ENCODE measurements at regions not wholly inside any gene's neighbourhood (a gene's known extent, or its start where the extent isn't known, plus 50 kb on each side); places are given as distances from the start of the nearest gene placed in this dataset.
"Not testable (repeated sequence)": the region's sequence is repeated elsewhere in the genome, so short reads cannot be mapped to it uniquely, and the experiment has no call there.

DNA sequence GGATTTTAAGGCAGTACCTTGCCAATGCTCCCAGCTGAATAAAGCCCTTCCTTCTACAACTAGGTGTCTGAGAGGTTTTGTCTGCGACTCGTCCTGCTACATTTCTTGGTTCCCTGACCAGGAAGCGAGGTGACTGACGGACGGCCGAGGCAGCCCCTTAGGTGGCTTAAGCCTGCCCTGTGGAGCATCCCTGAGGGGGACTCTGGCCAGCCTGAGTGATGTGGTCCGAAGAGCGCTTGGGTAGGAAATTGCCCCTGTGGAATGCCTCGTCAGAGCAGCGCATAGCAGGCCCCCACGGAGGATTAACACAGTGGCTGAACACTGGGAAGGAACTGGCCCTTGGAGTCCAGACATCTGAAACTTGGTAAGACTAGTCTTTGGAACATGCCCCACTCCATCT lies 210.9 kb upstream of the CNTN3 start:
- DNase-seq, result not testable (repeated sequence)

DNA sequence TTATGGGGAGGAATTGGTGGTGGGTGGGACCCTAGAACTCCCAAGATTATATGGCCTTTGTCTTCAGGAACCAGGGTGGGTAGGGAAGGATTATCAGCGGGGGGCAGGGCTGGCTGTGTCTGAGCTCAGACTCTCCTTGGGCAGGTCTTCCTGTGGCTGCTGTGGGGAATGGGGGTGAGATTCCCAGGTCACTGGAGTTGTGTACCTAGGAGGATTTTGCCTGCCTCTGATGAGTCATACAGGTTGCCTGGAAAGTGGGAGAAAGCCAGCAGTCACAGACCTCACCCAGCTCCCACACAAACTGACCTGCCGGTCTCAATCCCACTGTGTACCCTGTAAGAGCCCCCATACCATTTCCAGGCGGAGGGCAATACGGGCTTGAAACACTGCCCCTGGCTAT lies 209.9 kb upstream of the CNTN3 start:
- no peak for DNase-seq

DNA sequence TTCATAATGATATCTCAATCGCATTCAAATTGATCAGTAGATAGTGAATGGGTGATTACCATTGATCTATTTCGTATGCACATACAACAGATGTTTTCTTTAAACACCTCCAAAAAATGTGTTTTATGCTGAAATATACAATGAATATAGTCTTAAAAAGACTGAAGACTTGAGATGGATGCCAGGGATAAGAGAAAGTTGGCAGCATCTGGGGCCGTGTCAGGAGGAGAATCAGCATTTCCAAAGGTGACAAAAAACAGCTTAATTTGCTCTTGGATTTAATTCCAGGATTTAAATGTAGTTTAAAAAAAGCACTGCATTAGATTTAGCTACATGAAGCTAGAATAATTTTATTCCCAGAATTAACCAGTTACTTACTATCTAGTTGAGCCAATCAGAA lies 199.7 kb upstream of the CNTN3 start:
- no peak for DNase-seq

DNA sequence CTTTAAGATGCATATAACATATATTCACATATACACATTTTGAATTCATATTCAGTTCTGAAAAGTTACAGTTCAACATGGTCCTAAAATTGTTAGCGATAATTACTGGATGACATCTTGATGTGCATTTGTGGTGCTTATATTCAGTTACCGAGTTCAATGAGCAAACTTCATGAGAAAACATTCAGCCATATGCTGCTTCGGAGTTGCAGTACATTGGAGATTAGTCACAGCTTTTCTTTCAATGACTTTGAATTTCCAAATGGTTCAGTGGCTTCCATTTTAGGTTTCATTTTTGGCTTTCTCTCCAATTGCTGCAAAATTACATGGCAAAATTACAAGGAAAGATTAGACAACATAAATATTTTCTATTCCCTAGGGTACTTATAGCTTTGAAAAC lies 198.3 kb upstream of the CNTN3 start:
- no peak for DNase-seq

DNA sequence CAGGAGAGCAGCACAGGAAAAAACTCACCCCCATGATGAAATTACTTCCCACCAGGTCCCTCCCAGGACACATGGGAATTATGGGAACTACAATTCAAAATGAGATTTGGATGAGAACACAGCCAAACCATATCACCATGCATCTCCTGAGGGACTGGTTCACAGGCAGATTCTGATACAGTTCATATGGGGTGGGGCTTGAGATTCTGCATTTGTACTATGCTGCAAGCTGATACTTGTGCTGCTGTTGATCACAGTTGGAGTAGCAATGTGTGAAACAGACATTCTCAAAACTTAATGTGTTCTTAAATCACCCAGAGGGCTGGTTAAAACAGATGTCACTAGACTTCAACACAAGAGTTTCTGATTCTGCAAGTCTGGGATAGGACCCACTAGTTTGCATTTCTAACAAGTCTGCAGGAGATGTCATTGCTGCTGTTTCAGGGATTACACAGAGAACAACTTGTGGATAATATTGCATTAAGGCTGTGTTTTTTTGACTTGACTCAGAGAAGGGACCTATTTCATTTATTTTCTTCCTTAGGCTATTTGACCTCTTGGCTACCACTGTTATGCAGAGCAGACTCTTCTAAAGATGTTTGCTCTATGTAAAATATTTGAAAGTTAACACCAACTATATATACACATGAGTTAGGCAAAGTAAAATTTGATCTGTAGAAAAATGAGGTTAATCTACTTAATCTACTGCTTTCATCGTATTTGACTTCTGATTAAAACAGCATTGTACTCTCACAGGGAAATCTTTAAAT lies 194.2 kb upstream of the CNTN3 start:
- no peak for DNase-seq

DNA sequence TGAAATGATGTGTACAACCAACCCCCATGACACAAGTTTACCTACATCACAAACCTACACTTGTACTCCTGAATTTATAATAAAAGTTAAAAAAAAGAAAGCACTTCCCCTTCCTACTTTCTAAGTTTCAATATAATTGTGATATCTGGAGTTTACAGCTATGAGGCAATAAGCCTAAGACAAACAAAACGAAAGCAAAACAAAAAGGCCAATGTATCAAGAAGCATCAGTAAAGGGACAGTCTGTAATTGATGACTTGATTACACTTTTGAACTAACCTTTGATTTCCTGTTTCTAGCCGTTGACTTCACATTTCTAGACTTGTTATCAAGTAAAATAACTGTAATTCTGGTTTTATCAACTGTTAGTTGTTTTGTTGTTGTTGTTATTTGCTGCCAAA lies 187.5 kb upstream of the CNTN3 start:
- no peak for DNase-seq

DNA sequence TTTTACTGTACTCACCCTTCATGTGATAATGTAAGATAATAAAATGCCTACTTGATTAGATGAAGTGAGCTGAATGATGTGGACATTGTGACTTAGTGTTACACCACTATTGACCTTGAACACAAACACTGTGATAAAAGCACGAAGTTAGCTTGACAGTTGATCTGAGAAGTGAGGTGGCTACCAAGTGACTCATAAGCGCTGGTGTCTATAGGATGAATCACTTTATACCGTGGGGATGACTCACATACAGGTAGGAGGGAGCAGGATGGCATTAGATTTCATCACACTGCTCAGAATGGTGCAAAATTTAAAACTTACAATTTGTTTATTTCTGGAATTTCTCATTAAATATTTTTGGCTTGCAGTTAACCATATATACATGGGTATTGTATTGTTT lies 174.7 kb upstream of the CNTN3 start:
- DNase-seq, result no peak

DNA sequence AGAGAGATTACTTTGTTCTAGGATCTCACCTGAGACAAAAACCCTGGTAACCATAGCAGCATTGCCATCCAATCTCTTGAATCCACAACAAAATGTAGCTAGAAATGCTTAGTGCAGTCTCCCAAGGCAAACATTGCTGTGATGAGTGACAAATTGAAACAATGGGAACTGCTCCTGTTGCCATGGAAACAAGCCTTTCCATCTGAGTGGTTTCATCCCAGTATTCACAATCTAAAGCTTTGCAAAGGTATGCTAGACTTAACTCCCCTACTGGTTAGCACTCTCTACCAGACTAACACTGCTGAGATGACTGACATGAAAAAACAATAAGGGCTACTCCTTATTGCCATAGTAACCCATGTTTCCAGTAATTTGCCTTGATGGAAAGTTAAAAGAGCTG lies 172.6 kb upstream of the CNTN3 start:
- DNase-seq, result no peak

DNA sequence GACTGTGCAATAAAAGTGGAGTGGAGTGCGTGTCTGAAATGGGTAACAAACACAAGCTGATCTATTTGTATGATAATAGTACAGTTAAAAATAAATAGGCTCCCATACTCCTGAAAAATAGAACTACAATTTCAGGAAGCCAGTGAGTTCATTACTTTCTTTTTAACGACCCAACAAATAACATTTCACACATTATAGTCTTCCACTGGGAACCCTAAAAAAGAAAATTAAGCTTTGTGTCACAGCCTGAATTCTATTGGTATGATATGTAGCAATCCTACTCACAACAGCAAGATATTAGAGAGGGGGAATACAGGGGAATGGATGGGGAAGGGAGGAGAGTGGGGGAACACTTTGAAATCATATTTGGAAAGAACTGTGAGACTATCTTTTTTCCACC lies 156.9 kb upstream of the CNTN3 start:
- DNase-seq, result no peak

DNA sequence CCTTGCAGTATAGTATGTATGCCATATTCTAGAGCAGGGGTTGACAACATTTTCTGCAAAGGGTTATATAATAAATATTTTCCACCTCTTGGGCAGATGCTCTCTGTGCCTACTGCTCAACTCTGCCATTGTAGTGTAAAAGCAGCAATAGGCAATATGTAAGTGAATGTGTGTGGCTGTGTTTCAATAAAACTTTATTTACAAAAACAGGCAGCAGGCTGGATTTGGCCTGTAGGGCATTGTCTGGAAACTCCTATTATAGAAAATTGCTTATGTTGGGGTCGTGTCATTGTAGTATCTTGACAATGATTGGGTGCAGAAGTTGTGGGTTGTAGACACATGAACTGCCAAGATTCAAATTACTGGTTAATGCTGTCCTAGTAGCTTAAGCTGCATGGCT lies 153.6 kb upstream of the CNTN3 start:
- DNase-seq, result no peak

DNA sequence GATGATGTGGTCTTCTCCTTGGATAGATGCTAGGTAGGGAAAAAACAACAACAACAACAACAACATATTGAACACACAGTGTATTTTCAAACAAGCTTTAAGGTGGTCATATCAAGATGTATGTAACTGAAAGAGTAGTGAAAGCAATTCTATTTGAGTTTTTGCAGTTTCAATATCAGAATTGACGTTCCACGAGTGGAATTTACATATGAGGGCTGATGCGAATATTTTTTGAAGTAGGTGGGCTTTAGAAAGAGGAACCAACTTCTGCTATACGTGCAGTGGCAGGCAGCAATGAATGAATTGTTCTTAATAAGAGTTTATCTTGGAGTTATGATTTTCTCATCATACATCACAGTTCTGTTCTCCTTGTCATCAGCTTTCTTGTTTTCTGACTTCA lies 151.9 kb upstream of the CNTN3 start:
- DNase-seq, result no peak

DNA sequence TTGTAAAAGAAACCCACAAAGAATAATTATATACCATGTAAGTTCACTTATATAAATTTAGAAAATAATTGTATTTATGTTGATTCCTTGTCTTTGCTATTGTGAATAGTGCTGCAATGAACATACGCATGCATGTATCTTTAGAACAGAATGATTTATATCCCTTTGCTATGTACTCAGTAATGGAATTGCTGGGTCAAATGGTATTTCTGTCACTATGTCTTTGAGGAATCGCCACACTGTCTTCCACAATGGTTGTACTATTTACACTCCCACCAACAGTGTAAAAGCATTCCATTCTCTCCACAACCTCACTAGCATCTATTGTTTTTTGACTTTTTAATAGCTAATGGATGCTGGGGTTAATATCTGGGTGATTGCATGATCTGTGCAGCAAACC lies 149.4 kb upstream of the CNTN3 start:
- DNase-seq, result no peak

DNA sequence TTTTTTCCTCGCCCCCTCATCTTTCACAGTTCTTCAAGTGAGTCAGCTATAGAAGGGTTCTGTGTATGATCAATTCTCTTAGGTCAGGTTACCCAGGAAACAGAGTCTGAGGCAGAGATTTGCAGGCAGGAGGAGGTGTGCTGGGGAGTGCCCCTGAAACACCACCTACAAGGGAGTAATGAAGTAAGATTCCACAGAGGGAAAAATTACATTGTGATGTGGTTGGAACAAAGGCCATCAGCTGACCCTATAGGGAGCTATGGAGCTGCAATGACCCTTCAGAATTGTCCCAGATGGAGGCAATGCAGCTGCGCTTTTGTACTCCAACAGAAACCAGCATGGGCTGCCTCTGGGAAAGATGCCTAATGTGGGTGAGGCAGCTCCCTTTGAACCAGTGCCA lies 142.2 kb upstream of the CNTN3 start:
- no peak for DNase-seq

DNA sequence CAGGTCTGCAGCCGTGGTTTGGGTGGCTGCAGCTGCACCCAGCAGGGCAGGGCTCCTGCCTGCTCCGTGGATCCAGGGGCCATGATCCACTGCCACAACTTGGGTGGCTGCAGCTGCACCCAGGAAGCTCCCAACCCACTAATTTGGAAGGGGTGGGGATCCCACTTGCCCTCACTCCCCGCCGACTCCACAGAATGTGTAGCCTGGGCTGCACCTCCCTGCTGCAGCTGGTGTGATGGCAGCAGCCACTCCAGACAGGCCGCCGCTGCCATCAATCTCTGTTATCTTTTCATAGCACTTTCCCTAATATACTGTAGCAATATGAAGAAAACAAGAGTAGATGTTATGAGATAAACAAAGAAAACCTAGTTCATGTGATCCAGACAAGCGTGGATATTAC lies 137.8 kb upstream of the CNTN3 start:
- DNase-seq, result no peak

DNA sequence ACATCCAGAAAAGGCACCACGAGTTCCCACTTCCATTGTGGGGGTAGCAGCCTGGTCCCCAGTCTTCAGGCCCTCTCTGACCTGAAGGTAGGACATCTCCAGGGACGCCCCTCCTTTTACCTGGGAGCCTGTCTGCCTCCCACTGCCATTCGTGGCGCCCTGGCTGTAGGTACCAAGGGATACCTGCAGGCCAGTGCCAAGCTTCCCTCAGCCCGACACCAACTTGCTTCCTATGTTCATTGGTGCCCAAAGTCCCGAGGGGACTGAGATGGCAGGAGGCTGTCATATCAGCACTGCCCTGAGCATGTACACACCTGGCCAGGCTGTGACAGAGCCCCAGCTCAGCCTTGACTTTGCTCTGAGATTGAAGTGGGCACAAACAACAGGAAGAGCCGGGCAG lies 137.3 kb upstream of the CNTN3 start:
- no peak for DNase-seq

DNA sequence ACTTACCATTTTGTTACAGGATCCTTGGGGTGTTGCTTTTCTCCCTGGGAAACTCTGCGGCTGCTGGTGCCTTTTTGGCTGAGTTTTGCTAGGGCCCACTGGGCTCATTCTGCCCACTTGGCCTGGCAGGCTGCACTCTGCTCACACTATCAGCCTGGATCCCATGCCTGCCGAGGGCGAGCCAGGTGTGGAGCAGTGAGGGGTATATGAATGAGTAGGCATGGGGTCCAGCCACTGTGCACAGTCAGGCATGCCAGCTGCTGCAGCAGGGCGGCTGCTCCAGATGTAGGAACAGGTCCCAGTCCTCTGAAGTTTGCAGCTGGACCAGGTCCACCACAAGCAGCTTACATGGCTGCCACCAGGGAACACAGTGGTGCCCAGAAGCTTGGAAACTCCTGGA lies 136.4 kb upstream of the CNTN3 start:
- no peak for DNase-seq

DNA sequence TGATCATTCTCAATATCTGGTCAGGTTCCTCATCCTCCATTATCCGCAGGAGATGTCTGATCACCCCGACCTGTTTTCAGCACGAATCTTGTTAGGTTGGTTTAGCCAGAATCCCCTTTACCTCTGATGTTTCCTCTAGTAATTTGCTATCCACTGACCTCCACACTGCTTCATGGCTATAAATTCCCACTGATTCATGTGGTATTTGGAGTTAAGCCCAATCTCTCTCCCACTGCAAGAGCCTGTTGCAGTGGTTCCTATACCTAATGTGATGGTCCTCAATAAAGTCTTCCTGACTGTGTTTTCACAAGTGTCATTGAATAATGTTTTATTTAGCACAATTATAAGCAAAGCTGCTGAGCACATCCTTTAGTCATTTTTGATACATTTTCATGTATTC lies 124.8 kb upstream of the CNTN3 start:
- no peak for DNase-seq

DNA sequence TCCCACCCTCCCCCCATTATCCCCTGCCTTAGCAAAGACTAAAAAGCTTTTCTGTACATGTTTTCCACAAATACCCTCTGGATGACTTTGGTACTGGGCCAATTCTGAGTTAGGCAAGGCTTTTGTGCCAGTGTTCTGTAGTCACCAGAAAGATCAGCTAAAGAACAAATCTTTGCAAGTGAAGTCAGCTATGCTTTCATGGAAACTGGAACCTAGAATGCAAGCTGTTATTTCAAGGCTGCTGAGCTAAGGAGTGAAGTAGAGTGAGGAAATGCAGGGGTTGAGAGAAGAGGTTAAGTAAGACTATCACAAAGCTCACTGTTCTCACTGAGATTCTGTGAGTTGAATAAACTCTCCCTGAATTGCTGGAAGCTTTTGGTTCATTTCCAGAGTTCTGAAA lies 107.8 kb upstream of the CNTN3 start:
- no peak for DNase-seq

DNA sequence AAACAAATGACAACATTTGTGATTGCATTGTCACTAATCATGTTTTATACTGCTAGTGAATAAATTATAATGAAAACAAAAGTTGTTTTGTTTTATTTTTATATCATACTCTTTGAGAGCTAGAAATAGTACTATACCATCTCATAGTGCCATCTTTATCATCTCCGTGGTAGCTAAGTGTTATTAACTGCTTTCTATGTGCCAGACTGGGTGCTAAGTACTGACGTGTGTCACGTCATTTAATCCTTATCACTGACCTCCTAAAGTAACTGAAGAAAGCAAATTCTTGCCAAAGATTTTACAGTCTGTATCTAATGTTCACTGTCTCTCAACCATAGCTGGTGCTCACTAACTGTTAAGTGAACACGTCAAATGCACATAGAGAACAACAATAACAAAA lies 99.5 kb upstream of the CNTN3 start:
- DNase-seq, result no peak

DNA sequence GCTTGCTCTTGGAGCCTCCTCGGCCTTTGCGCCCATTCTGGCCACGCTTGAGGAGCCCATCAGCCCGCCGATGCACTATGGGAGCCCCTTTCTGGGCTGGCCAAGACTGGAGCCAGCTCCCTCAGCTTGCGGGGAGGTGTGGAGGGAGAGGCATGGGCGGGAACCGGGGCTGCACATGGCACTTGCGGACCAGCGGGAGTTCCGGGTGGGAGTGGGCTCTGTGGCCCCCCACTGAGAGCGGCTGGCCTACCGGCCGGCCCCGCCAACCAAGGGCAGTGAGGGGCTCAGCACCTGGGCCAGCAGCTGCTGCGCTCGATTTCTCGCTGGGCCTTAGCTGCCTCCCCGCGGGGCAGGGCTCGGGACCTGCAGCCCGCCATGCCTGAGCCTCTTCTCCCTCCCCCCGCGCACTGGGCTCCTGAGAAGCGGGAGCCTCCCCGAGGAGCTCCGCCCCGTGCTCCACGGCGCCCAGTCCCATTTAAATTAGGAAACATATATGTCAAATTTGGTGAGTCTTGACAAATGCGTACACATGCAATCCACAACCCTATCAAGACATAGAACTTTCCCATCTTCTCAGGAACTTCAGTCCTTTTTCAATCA lies 97.6 kb upstream of the CNTN3 start:
- DNase-seq, result no peak

DNA sequence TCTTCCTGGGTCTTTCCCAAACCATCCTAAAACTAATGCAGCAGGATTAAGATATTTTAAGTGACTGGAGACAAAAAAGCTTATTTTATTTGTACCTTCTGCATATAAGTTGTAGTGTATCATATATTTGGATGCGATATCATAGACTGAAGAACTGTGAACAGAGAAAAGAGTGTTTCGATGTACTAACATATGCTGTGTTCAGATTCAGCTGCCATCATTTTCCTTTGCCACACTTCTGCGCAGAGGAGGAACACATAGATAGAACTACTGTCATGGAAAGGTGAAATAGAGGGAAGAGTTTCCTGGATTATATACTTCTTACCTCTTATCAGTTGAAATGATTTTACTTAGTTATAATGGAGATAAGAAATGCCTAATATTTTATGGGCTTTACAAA lies 95.5 kb upstream of the CNTN3 start:
- no peak for DNase-seq

DNA sequence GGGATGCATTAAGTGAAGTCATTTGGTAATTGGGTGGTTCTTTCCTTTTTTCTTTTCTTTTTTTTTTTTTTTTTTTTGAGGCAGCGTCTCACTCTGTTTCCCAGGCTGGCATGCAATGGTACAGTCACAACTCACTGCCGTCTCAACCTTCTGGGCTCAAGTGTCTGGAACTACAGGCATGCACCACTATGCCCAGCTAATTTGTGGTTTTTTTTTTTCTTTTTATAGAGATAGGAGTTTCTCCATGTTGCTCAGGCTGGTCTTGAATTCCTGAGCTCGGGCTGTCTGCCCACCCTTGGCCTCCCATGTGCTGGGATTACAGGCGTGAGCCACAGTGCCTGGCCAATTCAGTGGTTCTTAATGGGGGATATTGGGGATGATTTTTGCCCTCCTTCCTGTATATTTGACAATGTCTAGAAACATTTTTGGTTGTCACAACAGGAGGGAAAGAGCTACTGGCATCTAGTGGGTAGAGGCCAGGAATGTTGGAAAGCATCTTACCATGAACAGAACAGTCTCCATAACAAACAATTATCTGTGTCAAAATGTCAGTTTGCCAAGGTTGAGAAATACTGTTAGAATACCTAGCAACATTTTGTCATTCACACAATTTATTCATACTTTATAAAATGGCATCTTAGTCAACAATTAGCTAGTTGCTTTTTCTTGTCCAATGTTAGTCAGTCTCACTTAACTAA lies 79.4 kb upstream of the CNTN3 start:
- DNase-seq, result no peak

DNA sequence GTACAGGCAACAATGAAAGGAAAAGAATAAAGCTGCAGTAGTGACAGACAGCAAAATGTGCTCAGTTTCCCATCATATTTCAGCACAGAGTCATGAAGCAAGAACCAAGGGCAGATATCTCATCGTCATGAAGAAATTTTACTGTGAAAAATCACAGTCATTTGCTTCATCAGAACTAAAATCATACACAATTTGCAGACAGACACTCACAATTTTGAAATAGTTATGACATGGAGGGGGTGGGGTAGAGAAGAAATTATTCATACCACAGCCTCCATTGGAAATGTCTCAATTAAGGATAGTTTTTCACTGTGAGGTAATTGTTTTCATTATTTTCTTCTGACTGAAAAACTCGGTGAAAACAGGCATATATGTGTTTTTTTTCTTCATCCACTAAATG lies 78.8 kb upstream of the CNTN3 start:
- no peak for DNase-seq

DNA sequence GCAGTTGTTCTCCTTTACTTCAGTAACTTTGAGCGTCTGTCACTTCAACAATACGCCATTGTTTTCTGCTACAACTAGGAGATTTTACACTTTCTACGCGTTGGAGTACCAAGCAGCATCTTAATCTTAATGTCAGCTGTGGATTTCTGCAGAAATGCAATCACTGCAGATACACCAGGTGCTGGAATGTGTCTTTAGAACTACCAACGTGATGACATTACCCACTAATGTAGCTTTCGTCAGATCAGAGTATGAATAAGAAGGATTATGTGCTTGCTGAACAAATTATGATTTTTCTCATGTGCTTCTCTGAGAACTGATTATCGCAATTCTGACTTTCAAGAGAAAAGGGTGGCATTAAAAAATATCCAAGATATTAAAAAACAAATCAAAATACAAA lies 77.5 kb upstream of the CNTN3 start:
- DNase-seq, result no peak

DNA sequence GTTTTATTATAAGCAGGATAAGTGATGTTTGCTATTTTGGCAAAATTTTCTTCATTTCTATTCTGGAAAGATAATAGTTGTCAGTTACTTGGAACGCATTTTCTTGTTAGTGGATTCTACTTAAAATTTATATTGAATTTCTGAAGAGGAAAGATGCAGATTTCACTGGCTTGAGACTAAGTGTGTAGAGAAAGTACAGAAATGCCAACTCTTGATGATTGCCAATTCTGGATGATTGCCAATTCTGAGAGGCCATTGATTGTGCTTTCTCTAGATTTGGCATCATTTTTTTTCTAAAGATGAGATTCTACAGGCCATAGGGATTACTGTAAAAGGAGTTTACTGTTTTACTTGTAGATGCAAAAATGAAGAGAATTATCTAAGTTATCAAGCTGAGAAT lies 58.9 kb upstream of the CNTN3 start:
- DNase-seq, result no peak
